H7 (cell line): ENCODE measurements at regions not wholly inside any gene's neighbourhood (a gene's known extent, or its start where the extent isn't known, plus 50 kb on each side); places are given as distances from the start of the nearest gene placed in this dataset.

Experiments used
- DNase-seq: peaks from one replicate; pipeline ENCODE4 v3.0.0; 2012
- H3K27me3 ChIP-seq: 2 replicates; pipeline ENCODE4 v1.6.0; 2011; ENCODE audit warnings: mild to moderate bottlenecking, low read length; ENCODE audit not compliant: control insufficient read depth, insufficient read depth
- H3K36me3 ChIP-seq: replicated peaks from 2 replicates; pipeline ENCODE4 v1.5.1; 2011; ENCODE audit warnings: low read length; ENCODE audit not compliant: control insufficient read depth, insufficient read depth
- H3K4me3 ChIP-seq: 2 replicates; pipeline ENCODE4 v1.5.1; 2011; ENCODE audit warnings: low read depth, mild to moderate bottlenecking, control low read depth, low read length, moderate library complexity; ENCODE audit not compliant: insufficient read depth

- H3K27me3 ChIP-seq = no peaks in the 10 kb centered on the region
- no peak for DNase-seq
- H3K36me3 ChIP-seq = no peaks in the 10 kb centered on the region
- no peak overlapping the region for H3K4me3 ChIP-seq
Observed at GRCh38 chr1:5495596-5496410, 496.4 kb downstream of the NPHP4 start.

- no peak overlapping the region for H3K4me3 ChIP-seq
- H3K36me3 ChIP-seq = no peaks in the 10 kb centered on the region
- no peak for DNase-seq
- no peaks in the 10 kb centered on the region for H3K27me3 ChIP-seq
Observed at GRCh38 chr1:5494518-5494917, 497.7 kb downstream of the NPHP4 start.

DNA sequence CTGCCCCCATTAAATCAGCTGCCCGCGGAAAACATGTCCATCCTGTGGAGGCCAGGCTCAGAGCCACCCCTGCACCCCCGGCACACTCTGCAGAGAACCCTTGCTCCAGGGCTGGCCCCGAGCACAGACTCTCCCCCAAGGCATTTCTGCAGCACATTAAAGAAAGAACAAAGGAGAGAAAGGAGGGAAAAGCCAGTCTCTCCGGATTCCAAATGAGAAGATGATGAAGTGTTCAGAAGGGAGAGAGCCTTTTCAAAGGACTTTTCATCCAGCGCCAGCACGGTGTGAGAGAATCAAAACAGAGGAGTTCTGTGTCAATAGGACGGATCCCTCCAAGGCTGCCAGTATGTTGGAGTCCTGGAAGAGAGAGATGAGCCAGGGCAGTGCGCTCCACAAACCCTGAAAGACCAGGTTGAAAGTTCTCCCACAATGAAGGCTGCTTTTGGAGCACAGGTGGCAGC, 498.3 kb downstream of the NPHP4 start:
- DNase-seq = no peak
- Histone ChIP-seq H3K36me3 (no peaks in the 10 kb centered on the region), H3K27me3 (no peaks in the 10 kb centered on the region), H3K4me3 (no peak overlapping the region)

GRCh38 chr1:5493275-5493674, 498.9 kb downstream of the NPHP4 start:
- Histone ChIP-seq H3K4me3 (no peak overlapping the region), H3K27me3 (no peaks in the 10 kb centered on the region), H3K36me3 (no peaks in the 10 kb centered on the region)
- no peak for DNase-seq

- no peaks in the 10 kb centered on the region for H3K27me3 ChIP-seq
- H3K36me3 ChIP-seq = no peaks in the 10 kb centered on the region
- DNase-seq = no peak
- H3K4me3 ChIP-seq = no peak overlapping the region
Observed at GRCh38 chr1:5492846-5493245, 499.4 kb downstream of the NPHP4 start.

- Histone ChIP-seq H3K27me3 (no peaks in the 10 kb centered on the region), H3K4me3 (no peak overlapping the region), H3K36me3 (no peaks in the 10 kb centered on the region)
Observed at GRCh38 chr1:5491207-5491904, 500.9 kb downstream of the NPHP4 start.

GRCh38 chr1:5490635-5491034, 501.6 kb downstream of the NPHP4 start:
- no peak for DNase-seq
- Histone ChIP-seq H3K4me3 (no peak overlapping the region), H3K27me3 (no peaks in the 10 kb centered on the region), H3K36me3 (no peaks in the 10 kb centered on the region)

More at GRCh38 chr1:5491207-5491904, 500.9 kb downstream of the NPHP4 start:
- no peak for DNase-seq

DNA sequence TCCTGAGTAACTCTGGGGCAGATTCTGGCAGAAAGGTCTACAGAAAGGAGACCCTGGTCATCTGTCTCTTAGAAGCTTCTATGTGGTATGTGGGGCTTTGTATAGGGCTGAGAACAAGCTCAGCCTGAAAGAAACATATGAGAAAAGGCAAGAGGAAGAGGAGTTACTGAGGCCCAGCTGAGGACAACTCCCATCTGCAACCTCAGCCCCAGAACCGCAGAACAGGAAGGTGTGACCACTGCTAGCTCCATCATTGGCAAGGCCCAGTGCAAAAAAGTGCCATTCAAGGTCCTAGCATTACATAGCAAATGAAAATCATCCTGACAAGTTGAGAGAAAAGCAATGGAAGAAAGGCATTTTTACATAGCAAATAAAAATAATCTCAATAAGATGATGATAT, 503.8 kb downstream of the NPHP4 start:
- H3K36me3 ChIP-seq = no peaks in the 10 kb centered on the region
- DNase-seq = no peak
- no peak overlapping the region for H3K4me3 ChIP-seq
- no peaks in the 10 kb centered on the region for H3K27me3 ChIP-seq

DNA sequence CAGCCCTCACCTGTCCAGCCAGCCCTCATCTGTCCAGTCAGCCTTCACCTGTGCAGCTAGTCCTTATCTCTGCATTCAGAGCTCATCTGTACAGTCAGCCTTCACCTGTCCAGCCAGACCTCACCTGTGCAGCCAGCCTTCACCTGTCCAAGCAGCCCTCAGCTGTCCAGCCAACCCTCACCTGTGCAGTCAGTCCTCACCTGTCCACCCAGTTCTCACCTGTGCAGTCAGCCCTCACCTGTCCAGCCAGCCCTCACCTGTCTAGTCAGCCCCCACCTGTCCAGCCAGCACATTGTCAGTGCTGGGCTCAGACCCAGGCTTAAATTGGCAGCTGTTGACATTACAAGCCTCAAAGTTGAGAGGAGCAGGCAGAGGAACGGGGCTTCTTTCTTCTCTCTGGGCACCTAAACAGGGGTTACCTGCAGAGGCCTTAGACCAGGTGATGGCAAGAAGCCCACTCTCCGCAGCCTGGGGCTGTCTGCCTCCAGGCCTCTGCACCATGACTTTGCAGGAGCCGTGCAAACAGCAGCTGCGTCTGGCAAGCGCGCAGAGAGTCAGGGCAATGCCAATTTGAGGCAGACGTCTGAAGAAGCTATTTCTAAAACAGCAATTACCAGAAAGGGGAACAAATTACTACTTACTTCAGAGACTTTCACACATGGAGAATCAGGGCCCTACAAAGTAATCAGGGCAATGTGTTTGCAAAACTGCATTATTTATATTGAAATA, 506.1 kb downstream of the NPHP4 start:
- no peak overlapping the region for H3K4me3 ChIP-seq
- no peak for DNase-seq
- H3K36me3 ChIP-seq = no peaks in the 10 kb centered on the region
- peaks cover 2% of the 10 kb centered on the region for H3K27me3 ChIP-seq

GRCh38 chr1:5485436-5485835, 506.8 kb downstream of the NPHP4 start:
- Histone ChIP-seq H3K36me3 (no peaks in the 10 kb centered on the region), H3K27me3 (peaks cover 2% of the 10 kb centered on the region), H3K4me3 (no peak overlapping the region)
- no peak for DNase-seq

GRCh38 chr1:5484451-5485165, 507.6 kb downstream of the NPHP4 start:
- Histone ChIP-seq H3K27me3 (peaks cover 2% of the 10 kb centered on the region), H3K36me3 (no peaks in the 10 kb centered on the region), H3K4me3 (no peak overlapping the region)
- DNase-seq = no peak

- Histone ChIP-seq H3K27me3 (peaks cover 2% of the 10 kb centered on the region), H3K36me3 (no peaks in the 10 kb centered on the region), H3K4me3 (no peak overlapping the region)
- DNase-seq = peak; percentile 90
Observed at GRCh38 chr1:5481889-5482288, 510.3 kb downstream of the NPHP4 start.

DNA sequence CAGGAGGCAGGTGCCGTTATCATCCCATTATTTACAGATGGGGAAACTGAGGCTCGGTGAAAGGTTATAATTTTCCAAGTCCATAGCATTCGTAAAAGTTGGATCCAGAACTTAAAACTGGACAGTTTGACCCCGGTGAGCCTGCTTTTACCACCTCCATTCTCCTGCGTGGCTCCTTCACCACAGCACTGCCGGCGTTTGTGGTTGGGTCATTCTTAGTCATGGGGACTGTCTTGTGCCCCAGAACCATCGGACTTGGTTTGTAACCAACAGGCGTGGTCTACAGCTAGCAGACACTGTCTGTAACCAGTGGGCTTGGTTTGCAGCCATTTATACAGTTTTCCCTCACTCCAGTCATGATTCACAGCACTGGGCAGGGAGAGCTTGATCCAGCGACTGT, 511.3 kb downstream of the NPHP4 start:
- H3K4me3 ChIP-seq = no peak overlapping the region
- H3K36me3 ChIP-seq = no peaks in the 10 kb centered on the region
- peaks cover 2% of the 10 kb centered on the region for H3K27me3 ChIP-seq
- no peak for DNase-seq

- Histone ChIP-seq H3K36me3 (no peaks in the 10 kb centered on the region), H3K27me3 (peaks cover 2% of the 10 kb centered on the region), H3K4me3 (no peak overlapping the region)
- no peak for DNase-seq
Observed at GRCh38 chr1:5479876-5480646, 512.2 kb downstream of the NPHP4 start.
